OCI-LY1 (cell line): ENCODE measurements at regions not wholly inside any gene's neighbourhood (a gene's known extent, or its start where the extent isn't known, plus 50 kb on each side); places are given as distances from the start of the nearest gene placed in this dataset.

Experiments used
- H2AFZ ChIP-seq: fragments of 200-600 bp; sonication (generic), shearing (Covaris generic); 2 replicates; pipeline ENCODE4 v1.6.0; 2014; ENCODE audit warnings: antibody characterized with exemption, mild to moderate bottlenecking, low read length
- H3F3A ChIP-seq: fragments of 200-600 bp; sonication (generic), shearing (Covaris generic); 2 replicates; pipeline ENCODE4 v1.6.0; 2014; ENCODE audit warnings: mild to moderate bottlenecking, antibody characterized with exemption, low read length, moderate library complexity; ENCODE audit not compliant: insufficient read depth
- H3K27ac ChIP-seq: fragments of 200-600 bp; sonication (generic); 2 replicates; pipeline ENCODE4 v1.5.1; 2014; ENCODE audit warnings: low read length, mixed run types, mild to moderate bottlenecking, low read depth; ENCODE audit not compliant: poor library complexity, severe bottlenecking
- H3K27me3 ChIP-seq: fragments of 200-600 bp; sonication (generic); 2 replicates; pipeline ENCODE4 v1.6.0; 2014; ENCODE audit warnings: antibody characterized with exemption, mild to moderate bottlenecking, low read length, moderate library complexity; ENCODE audit not compliant: insufficient read depth
- H3K36me3 ChIP-seq: fragments of 200-600 bp; sonication (generic); 2 replicates; pipeline ENCODE4 v1.6.1; 2014; ENCODE audit warnings: mild to moderate bottlenecking, antibody characterized with exemption, low read length, moderate library complexity, mixed read lengths; ENCODE audit not compliant: insufficient read depth
- H3K4me1 ChIP-seq: fragments of 200-600 bp; sonication (generic); 2 replicates; pipeline ENCODE4 v1.5.1; 2014; ENCODE audit warnings: mild to moderate bottlenecking, low read length, moderate library complexity; ENCODE audit not compliant: insufficient read depth, severe bottlenecking
- H3K4me2 ChIP-seq: fragments of 200-600 bp; sonication (generic), shearing (Covaris generic); 2 replicates; pipeline ENCODE4 v1.6.1; 2014; ENCODE audit warnings: low read length
- H3K4me3 ChIP-seq: fragments of 200-600 bp; sonication (generic); 2 replicates; pipeline ENCODE4 v1.5.1; 2014; ENCODE audit warnings: low read length, low read depth, mild to moderate bottlenecking, mixed read lengths; ENCODE audit not compliant: poor library complexity, severe bottlenecking
- H3K79me2 ChIP-seq: fragments of 200-600 bp; shearing (Covaris generic); 2 replicates; pipeline ENCODE4 v1.6.1; 2016; ENCODE audit warnings: mixed run types, low read length, mixed read lengths; ENCODE audit not compliant: insufficient read depth
- H3K9ac ChIP-seq: fragments of 200-600 bp; sonication (generic), shearing (Covaris generic); 2 replicates; pipeline ENCODE4 v1.6.1; 2014; ENCODE audit warnings: mild to moderate bottlenecking, low read length, mixed read lengths
- H3K9me2 ChIP-seq: fragments of 200-600 bp; sonication (generic), shearing (Covaris generic); 2 replicates; pipeline ENCODE4 v1.6.1; 2014; ENCODE audit warnings: low read depth, mild to moderate bottlenecking, low read length, mixed read lengths
- H3K9me3 ChIP-seq: fragments of 200-600 bp; shearing (Covaris generic); 2 replicates; pipeline ENCODE4 v1.6.1; 2014; ENCODE audit warnings: low read length, mixed read lengths
- H4K20me1 ChIP-seq: fragments of 200-600 bp; sonication (generic), shearing (Covaris generic); 2 replicates; pipeline ENCODE4 v1.6.0; 2016; ENCODE audit warnings: mild to moderate bottlenecking, low read length; ENCODE audit not compliant: insufficient read depth
- CTCF ChIP-seq: fragments of 200-600 bp; sonication (generic), shearing (Covaris generic); IDR thresholded peaks from 2 replicates; pipeline ENCODE4 v1.5.1; 2017; ENCODE audit warnings: mild to moderate bottlenecking, antibody characterized with exemption, low read length, moderate library complexity, mixed read lengths
- EZH2 ChIP-seq: fragments of 200-600 bp; sonication (generic), shearing (Covaris generic); IDR thresholded peaks from 2 replicates; pipeline ENCODE4 v1.8.0; 2017; ENCODE audit warnings: borderline replicate concordance, mixed run types, mild to moderate bottlenecking, antibody characterized with exemption, low read length, moderate library complexity, mixed read lengths

DNA sequence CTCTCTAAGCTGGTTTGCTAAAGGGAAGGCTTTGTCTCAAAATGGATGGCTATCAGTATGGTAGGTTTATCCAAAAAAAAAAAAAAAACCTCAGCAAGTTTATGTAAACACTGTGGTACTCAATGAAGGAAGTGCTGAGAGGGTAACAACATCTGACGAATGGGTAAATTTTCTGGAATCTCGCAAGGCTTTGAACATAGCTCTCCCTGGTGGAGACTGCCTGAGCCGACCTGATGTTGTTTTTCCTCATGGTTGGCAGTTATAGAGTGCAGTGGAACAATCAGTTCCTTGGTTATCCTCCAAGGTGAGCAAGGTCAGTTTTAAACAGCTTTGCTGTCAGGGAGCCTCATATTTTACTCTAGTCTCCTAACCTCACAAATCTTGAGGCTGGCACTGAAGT is 94.6 kb downstream of the ZPLD1 start:
- TF ChIP-seq EZH2 (no peak), CTCF (peak; percentile 15; the same call in 1 of the 2 replicates)
- Histone ChIP-seq H3K4me2 (no peak overlapping the region), H3K9me3 (no peaks in the 10 kb centered on the region), H3K9ac (no peak overlapping the region), H3K79me2 (no peaks in the 10 kb centered on the region), H3K36me3 (no peaks in the 10 kb centered on the region), H4K20me1 (no peaks in the 10 kb centered on the region), H3K4me1 (no peaks in the 10 kb centered on the region), H3F3A (no peaks in the 10 kb centered on the region), H3K27ac (no peak overlapping the region), H3K27me3 (no peaks in the 10 kb centered on the region), H2AFZ (no peak overlapping the region), H3K4me3 (no peak overlapping the region), H3K9me2 (no peaks in the 10 kb centered on the region)

GRCh38 chr3:102530415-102531181 is 95.8 kb downstream of the ZPLD1 start:
- H2AFZ ChIP-seq = no peak overlapping the region
- H3K9me3 ChIP-seq = no peaks in the 10 kb centered on the region
- H3K4me1 ChIP-seq = no peaks in the 10 kb centered on the region
- no peak overlapping the region for H3K4me3 ChIP-seq
- no peak overlapping the region for H3K4me2 ChIP-seq
- no peaks in the 10 kb centered on the region for H4K20me1 ChIP-seq
- no peak overlapping the region for H3K9ac ChIP-seq
- no peak for TF ChIP-seq EZH2
- H3K9me2 ChIP-seq = no peaks in the 10 kb centered on the region
- H3K27ac ChIP-seq = no peak overlapping the region
- H3K27me3 ChIP-seq = no peaks in the 10 kb centered on the region
- H3K36me3 ChIP-seq = no peaks in the 10 kb centered on the region
- no peaks in the 10 kb centered on the region for H3K79me2 ChIP-seq
- no peaks in the 10 kb centered on the region for H3F3A ChIP-seq

DNA sequence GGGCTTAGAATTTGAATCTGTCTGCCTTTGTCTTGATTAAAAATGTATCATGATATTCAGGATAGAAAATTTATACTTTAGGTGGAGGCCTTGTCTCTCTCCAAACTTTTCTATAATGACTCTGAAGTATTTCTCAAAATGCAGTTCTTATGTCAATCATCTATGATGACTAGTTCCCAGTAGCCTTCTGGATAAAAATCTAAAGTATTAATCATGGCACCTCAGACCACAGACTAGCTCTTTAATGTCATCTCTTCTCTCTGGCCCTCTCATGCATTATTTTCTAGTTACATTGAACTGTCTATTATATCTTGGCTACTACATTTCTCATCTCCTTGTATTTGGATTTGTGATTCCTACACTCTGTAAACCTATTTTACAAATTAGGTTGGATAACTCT is 96.9 kb downstream of the ZPLD1 start:
- no peaks in the 10 kb centered on the region for H3K27me3 ChIP-seq
- H3K79me2 ChIP-seq = no peaks in the 10 kb centered on the region
- no peaks in the 10 kb centered on the region for H3K36me3 ChIP-seq
- no peak for TF ChIP-seq EZH2
- no peak for TF ChIP-seq CTCF
- H3K4me2 ChIP-seq = no peak overlapping the region
- no peak overlapping the region for H3K4me3 ChIP-seq
- H3K9me3 ChIP-seq = no peaks in the 10 kb centered on the region
- no peak overlapping the region for H2AFZ ChIP-seq
- no peak overlapping the region for H3K9ac ChIP-seq
- no peaks in the 10 kb centered on the region for H3F3A ChIP-seq
- H3K9me2 ChIP-seq = no peaks in the 10 kb centered on the region
- H3K27ac ChIP-seq = no peak overlapping the region
- H4K20me1 ChIP-seq = no peaks in the 10 kb centered on the region
- H3K4me1 ChIP-seq = no peaks in the 10 kb centered on the region

DNA sequence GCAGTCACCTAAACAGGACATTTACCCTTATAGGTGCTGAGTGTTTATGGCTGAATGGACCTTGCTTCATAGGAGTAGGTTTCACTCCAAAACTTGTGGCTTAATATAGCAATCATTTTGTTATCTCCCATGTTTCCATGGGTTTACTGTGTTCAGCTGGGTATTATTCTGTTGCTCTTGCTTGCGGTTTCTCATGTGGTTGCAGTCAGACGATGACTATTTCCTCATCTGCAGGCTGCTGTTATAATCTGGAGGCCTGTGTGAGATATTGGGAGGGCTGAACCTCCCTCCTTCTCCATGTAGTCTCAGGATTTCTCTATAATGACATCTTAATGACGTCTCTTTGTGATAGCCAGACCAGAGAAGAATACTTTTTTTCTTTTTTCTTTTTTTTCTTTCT is 98.1 kb downstream of the ZPLD1 start:
- Histone ChIP-seq H3K27me3 (no peaks in the 10 kb centered on the region), H3F3A (no peaks in the 10 kb centered on the region), H3K27ac (no peak overlapping the region), H3K4me3 (no peak overlapping the region), H2AFZ (no peak overlapping the region), H3K9me3 (no peaks in the 10 kb centered on the region), H3K79me2 (no peaks in the 10 kb centered on the region), H3K9ac (no peak overlapping the region), H3K4me1 (no peaks in the 10 kb centered on the region), H4K20me1 (no peaks in the 10 kb centered on the region), H3K36me3 (no peaks in the 10 kb centered on the region), H3K9me2 (no peaks in the 10 kb centered on the region), H3K4me2 (no peak overlapping the region)
- no peak for TF ChIP-seq CTCF
- no peak for TF ChIP-seq EZH2
